Vagina (tissue), 2 donors: ENCODE measurements at regions not wholly inside any gene's neighbourhood (a gene's known extent, or its start where the extent isn't known, plus 50 kb on each side); places are given as distances from the start of the nearest gene placed in this dataset.

Experiments
- CTCF ChIP-seq, 3 experiments: fragments of 450-650 bp in 2 of 3; fragments of 200-600 bp in 1 of 3; sonication (generic) in 1 of 3; IDR thresholded peaks; one replicate each; pipeline ENCODE4 v1.5.1; 2017 to 2019; ENCODE audit warnings: antibody characterized with exemption in 3 of 3, mild to moderate bottlenecking in 2 of 3, moderate library complexity in 2 of 3
- POLR2AphosphoS5 ChIP-seq, 2 donors: sonication (generic); formaldehyde crosslinking; IDR thresholded peaks; one replicate each; pipeline ENCODE4 v1.9.0; 2017; ENCODE audit warnings: antibody characterized with exemption in 2 of 2, mild to moderate bottlenecking in 2 of 2, low read depth in 1 of 2; ENCODE audit not compliant: insufficient read depth in 1 of 2

- no peak for TF ChIP-seq CTCF (IDR thresholded peaks at IDR 0.05)
- TF ChIP-seq POLR2AphosphoS5 (IDR thresholded peaks at IDR 0.05; ENCODE audit: insufficient read depth in 1 of 2, low read depth in 1 of 2): no peak
Measured at GRCh38 chr9:101902051-101902450, 163.6 kb upstream of the GRIN3A start.
